H1 (cell line): ENCODE measurements at regions not wholly inside any gene's neighbourhood (a gene's known extent, or its start where the extent isn't known, plus 50 kb on each side); places are given as distances from the start of the nearest gene placed in this dataset.

Experiments used
- SIN3A ChIP-seq, 2 experiments: IDR thresholded peaks in 1 of 2; conservative IDR thresholded peaks in 1 of 2; 2 replicates each; pipeline ENCODE4 v1.6.1; 2011 to 2012; ENCODE audit warnings: low read length in 2 of 2, improper control_type of control experiment in 1 of 2, low read depth in 1 of 2, mild to moderate bottlenecking in 1 of 2
- TAF1 ChIP-seq: IDR thresholded peaks from 2 replicates; pipeline ENCODE4 v1.6.1; 2011; ENCODE audit warnings: mild to moderate bottlenecking, low read depth, low read length
- TF ChIP-seq, protein P1 (sequence below): fragments of 300-600 bp; sonication (generic); IDR thresholded peaks from 2 replicates; pipeline ENCODE4 v1.7.1; 2012; ENCODE audit warnings: low read length, moderate library complexity, mild to moderate bottlenecking, inconsistent platforms; ENCODE audit not compliant: insufficient replicate concordance

DNA sequence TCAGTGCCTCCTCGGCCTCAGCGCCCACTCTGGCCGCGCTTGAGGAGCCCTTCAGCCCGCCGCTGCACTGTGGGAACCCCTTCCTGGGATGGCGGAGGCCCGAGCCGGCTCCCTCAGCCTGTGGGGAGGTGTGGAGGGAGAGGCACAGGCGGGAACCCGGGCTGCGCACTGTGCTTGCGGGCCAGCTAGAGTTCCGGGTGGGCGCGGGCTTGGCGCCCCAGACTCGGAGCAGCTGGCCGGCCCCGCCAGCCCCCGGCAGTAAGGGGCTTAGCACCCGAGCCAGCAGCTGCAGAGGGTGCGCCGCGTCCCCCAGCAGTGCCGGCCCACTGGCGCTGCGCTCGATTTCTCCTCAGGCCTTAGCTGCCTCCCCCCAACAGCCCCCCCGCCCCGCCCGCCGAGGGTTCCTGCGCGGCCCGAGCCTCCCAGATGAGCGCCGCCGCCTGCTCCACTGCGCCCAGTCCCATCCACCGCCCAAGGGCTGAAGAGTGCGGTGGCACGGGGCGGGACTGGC, 1137.0 kb downstream of the PCDH18 start (continued):
- no peak for TF ChIP-seq SIN3A (conservative IDR thresholded peaks at IDR 0.05 in 1 of 2, IDR thresholded peaks at IDR 0.05 in 1 of 2; ENCODE audit: low read depth in 1 of 2, low read length in 2 of 2)
- TF ChIP-seq, protein P1, sequence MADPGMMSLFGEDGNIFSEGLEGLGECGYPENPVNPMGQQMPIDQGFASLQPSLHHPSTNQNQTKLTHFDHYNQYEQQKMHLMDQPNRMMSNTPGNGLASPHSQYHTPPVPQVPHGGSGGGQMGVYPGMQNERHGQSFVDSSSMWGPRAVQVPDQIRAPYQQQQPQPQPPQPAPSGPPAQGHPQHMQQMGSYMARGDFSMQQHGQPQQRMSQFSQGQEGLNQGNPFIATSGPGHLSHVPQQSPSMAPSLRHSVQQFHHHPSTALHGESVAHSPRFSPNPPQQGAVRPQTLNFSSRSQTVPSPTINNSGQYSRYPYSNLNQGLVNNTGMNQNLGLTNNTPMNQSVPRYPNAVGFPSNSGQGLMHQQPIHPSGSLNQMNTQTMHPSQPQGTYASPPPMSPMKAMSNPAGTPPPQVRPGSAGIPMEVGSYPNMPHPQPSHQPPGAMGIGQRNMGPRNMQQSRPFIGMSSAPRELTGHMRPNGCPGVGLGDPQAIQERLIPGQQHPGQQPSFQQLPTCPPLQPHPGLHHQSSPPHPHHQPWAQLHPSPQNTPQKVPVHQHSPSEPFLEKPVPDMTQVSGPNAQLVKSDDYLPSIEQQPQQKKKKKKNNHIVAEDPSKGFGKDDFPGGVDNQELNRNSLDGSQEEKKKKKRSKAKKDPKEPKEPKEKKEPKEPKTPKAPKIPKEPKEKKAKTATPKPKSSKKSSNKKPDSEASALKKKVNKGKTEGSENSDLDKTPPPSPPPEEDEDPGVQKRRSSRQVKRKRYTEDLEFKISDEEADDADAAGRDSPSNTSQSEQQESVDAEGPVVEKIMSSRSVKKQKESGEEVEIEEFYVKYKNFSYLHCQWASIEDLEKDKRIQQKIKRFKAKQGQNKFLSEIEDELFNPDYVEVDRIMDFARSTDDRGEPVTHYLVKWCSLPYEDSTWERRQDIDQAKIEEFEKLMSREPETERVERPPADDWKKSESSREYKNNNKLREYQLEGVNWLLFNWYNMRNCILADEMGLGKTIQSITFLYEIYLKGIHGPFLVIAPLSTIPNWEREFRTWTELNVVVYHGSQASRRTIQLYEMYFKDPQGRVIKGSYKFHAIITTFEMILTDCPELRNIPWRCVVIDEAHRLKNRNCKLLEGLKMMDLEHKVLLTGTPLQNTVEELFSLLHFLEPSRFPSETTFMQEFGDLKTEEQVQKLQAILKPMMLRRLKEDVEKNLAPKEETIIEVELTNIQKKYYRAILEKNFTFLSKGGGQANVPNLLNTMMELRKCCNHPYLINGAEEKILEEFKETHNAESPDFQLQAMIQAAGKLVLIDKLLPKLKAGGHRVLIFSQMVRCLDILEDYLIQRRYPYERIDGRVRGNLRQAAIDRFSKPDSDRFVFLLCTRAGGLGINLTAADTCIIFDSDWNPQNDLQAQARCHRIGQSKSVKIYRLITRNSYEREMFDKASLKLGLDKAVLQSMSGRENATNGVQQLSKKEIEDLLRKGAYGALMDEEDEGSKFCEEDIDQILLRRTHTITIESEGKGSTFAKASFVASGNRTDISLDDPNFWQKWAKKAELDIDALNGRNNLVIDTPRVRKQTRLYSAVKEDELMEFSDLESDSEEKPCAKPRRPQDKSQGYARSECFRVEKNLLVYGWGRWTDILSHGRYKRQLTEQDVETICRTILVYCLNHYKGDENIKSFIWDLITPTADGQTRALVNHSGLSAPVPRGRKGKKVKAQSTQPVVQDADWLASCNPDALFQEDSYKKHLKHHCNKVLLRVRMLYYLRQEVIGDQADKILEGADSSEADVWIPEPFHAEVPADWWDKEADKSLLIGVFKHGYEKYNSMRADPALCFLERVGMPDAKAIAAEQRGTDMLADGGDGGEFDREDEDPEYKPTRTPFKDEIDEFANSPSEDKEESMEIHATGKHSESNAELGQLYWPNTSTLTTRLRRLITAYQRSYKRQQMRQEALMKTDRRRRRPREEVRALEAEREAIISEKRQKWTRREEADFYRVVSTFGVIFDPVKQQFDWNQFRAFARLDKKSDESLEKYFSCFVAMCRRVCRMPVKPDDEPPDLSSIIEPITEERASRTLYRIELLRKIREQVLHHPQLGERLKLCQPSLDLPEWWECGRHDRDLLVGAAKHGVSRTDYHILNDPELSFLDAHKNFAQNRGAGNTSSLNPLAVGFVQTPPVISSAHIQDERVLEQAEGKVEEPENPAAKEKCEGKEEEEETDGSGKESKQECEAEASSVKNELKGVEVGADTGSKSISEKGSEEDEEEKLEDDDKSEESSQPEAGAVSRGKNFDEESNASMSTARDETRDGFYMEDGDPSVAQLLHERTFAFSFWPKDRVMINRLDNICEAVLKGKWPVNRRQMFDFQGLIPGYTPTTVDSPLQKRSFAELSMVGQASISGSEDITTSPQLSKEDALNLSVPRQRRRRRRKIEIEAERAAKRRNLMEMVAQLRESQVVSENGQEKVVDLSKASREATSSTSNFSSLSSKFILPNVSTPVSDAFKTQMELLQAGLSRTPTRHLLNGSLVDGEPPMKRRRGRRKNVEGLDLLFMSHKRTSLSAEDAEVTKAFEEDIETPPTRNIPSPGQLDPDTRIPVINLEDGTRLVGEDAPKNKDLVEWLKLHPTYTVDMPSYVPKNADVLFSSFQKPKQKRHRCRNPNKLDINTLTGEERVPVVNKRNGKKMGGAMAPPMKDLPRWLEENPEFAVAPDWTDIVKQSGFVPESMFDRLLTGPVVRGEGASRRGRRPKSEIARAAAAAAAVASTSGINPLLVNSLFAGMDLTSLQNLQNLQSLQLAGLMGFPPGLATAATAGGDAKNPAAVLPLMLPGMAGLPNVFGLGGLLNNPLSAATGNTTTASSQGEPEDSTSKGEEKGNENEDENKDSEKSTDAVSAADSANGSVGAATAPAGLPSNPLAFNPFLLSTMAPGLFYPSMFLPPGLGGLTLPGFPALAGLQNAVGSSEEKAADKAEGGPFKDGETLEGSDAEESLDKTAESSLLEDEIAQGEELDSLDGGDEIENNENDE, result no peak
- TF ChIP-seq TAF1, result no peak
